GM18498 (cell line): ENCODE measurements at regions not wholly inside any gene's neighbourhood (a gene's known extent, or its start where the extent isn't known, plus 50 kb on each side); places are given as distances from the start of the nearest gene placed in this dataset.

Source experiments
- ATAC-seq: cut with Tn5 transposase; IDR thresholded peaks from one replicate; pipeline ENCODE4 v1.9.1; 2021; ENCODE audit warnings: mild to moderate bottlenecking, moderate library complexity; ENCODE audit not compliant: unreplicated experiment

GRCh38 chr15:48032911-48033310 lies 87.9 kb upstream of the SLC24A5 start:
- ATAC-seq, result no peak

- ATAC-seq, result no peak
Observed at GRCh38 chr15:48038221-48038620, 82.6 kb upstream of the SLC24A5 start.

GRCh38 chr15:48040166-48040817 lies 80.5 kb upstream of the SLC24A5 start:
- ATAC-seq, result no peak

GRCh38 chr15:48041454-48041853 lies 79.3 kb upstream of the SLC24A5 start:
- ATAC-seq, result no peak

GRCh38 chr15:48046813-48047438 lies 73.9 kb upstream of the SLC24A5 start:
- no peak for ATAC-seq

- ATAC-seq, result no peak
Observed at GRCh38 chr15:48049736-48050135, 71.1 kb upstream of the SLC24A5 start.

- ATAC-seq, result no peak
Observed at GRCh38 chr15:48052946-48053345, 67.8 kb upstream of the SLC24A5 start.

GRCh38 chr15:48058371-48058770 lies 62.4 kb upstream of the SLC24A5 start:
- ATAC-seq, result no peak

GRCh38 chr15:48059791-48060190 lies 61.0 kb upstream of the SLC24A5 start:
- ATAC-seq, result no peak

GRCh38 chr15:48060396-48060795 lies 60.4 kb upstream of the SLC24A5 start:
- ATAC-seq, result no peak

GRCh38 chr15:48061605-48062004 lies 59.2 kb upstream of the SLC24A5 start:
- ATAC-seq, result no peak

- ATAC-seq, result no peak
Observed at GRCh38 chr15:48062148-48062872, 58.5 kb upstream of the SLC24A5 start.

- no peak for ATAC-seq
Observed at GRCh38 chr15:48063411-48063985, 57.3 kb upstream of the SLC24A5 start.

- no peak for ATAC-seq
Observed at GRCh38 chr15:48064421-48064820, 56.4 kb upstream of the SLC24A5 start.

GRCh38 chr15:48066456-48066855 lies 54.3 kb upstream of the SLC24A5 start:
- no peak for ATAC-seq
